Mesothelial cell of epicardium (in vitro differentiated cells): ENCODE measurements at regions not wholly inside any gene's neighbourhood (a gene's known extent, or its start where the extent isn't known, plus 50 kb on each side); places are given as distances from the start of the nearest gene placed in this dataset.

ENCODE experiments used
- DNase-seq, 2 experiments: peaks; one replicate each; pipeline ENCODE4 v3.0.0; 2021; ENCODE audit warnings: low spot score in 2 of 2; ENCODE audit not compliant: unreplicated experiment in 2 of 2
- H3K27ac Mint-ChIP-seq: 2 replicates; pipeline ENCODE4 v1.8.0; 2021; ENCODE audit warnings: mixed read lengths
- H3K27me3 Mint-ChIP-seq: 2 replicates; pipeline ENCODE4 v1.8.0; 2021; ENCODE audit warnings: low read depth, mixed read lengths
- H3K36me3 Mint-ChIP-seq: 2 replicates; pipeline ENCODE4 v1.8.0; 2021; ENCODE audit warnings: mixed read lengths
- H3K4me1 Mint-ChIP-seq: 2 replicates; pipeline ENCODE4 v1.8.0; 2021; ENCODE audit warnings: mixed read lengths
- H3K4me3 Mint-ChIP-seq: 2 replicates; pipeline ENCODE4 v1.8.0; 2021; ENCODE audit warnings: mild to moderate bottlenecking, moderate library complexity, mixed read lengths
- H3K9me3 Mint-ChIP-seq: 2 replicates; pipeline ENCODE4 v1.8.0; 2021; ENCODE audit warnings: mixed read lengths
- TF ChIP-seq, protein P1 (sequence below): fragments of 200-600 bp; sonication (generic); IDR thresholded peaks from one replicate; pipeline ENCODE4 v1.5.0; 2021; ENCODE audit warnings: antibody characterized with exemption; ENCODE audit not compliant: unreplicated experiment

DNA sequence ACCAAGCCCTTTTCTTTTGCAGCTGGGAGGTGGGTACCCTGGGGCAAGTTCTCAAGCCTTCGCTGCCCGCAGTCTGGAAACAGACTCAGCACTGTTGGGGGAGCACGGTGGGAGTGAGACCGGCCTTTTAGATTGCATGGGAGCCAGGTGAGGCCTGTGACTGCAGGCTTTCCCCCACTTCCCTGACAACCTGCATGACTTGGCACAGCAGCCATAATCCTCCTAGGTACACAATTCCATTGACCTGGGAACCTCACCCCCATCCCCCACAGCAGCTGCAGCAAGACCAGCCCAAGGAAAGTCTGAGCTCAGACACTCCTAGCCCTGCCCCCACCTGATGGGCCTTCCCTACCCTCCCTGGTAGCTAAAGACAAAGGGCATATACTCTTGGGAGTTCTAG lies 52.2 kb upstream of the CCDC80 start:
- DNase-seq, result no peak
- H3K36me3 Mint-ChIP-seq, result no peaks in the 10 kb centered on the region
- no peak overlapping the region for H3K4me3 Mint-ChIP-seq
- H3K9me3 Mint-ChIP-seq, result peaks cover 11% of the 10 kb centered on the region
- H3K4me1 Mint-ChIP-seq, result peaks cover 33% of the 10 kb centered on the region
- TF ChIP-seq, protein P1, sequence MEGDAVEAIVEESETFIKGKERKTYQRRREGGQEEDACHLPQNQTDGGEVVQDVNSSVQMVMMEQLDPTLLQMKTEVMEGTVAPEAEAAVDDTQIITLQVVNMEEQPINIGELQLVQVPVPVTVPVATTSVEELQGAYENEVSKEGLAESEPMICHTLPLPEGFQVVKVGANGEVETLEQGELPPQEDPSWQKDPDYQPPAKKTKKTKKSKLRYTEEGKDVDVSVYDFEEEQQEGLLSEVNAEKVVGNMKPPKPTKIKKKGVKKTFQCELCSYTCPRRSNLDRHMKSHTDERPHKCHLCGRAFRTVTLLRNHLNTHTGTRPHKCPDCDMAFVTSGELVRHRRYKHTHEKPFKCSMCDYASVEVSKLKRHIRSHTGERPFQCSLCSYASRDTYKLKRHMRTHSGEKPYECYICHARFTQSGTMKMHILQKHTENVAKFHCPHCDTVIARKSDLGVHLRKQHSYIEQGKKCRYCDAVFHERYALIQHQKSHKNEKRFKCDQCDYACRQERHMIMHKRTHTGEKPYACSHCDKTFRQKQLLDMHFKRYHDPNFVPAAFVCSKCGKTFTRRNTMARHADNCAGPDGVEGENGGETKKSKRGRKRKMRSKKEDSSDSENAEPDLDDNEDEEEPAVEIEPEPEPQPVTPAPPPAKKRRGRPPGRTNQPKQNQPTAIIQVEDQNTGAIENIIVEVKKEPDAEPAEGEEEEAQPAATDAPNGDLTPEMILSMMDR, result no peak
- no peaks in the 10 kb centered on the region for H3K27me3 Mint-ChIP-seq
- H3K27ac Mint-ChIP-seq, result no peak overlapping the region
